Osteoblast (primary cell): ENCODE measurements at regions not wholly inside any gene's neighbourhood (a gene's known extent, or its start where the extent isn't known, plus 50 kb on each side); places are given as distances from the start of the nearest gene placed in this dataset.

ENCODE experiments used
- DNase-seq: peaks from one replicate; pipeline ENCODE4 v3.0.0; 2011; ENCODE audit warnings: low spot score, mixed read lengths; ENCODE audit not compliant: insufficient read length; ENCODE audit errors: missing footprints
- H2AFZ ChIP-seq: 2 replicates; pipeline ENCODE4 v1.6.0; 2011; ENCODE audit warnings: mild to moderate bottlenecking, low read length
- H3K27ac ChIP-seq: 2 replicates; pipeline ENCODE4 v1.5.1; 2011; ENCODE audit warnings: mild to moderate bottlenecking, low read depth, low read length, moderate library complexity
- H3K27me3 ChIP-seq: 2 replicates; pipeline ENCODE4 v1.6.0; 2012; ENCODE audit warnings: mild to moderate bottlenecking, control low read depth, inconsistent platforms, low read length, moderate library complexity; ENCODE audit not compliant: insufficient read depth
- H3K36me3 ChIP-seq: 2 replicates; pipeline ENCODE4 v1.5.1; 2011; ENCODE audit warnings: mild to moderate bottlenecking, low read length, control low read depth, moderate library complexity; ENCODE audit not compliant: insufficient read depth
- H3K4me1 ChIP-seq: 2 replicates; pipeline ENCODE4 v1.5.1; 2011; ENCODE audit warnings: mild to moderate bottlenecking, low read length, control low read depth, moderate library complexity; ENCODE audit not compliant: insufficient read depth
- H3K4me2 ChIP-seq: 2 replicates; pipeline ENCODE4 v1.6.0; 2011; ENCODE audit warnings: mild to moderate bottlenecking, low read length; ENCODE audit not compliant: insufficient read depth
- H3K4me3 ChIP-seq: fragments of 200-600 bp; sonication (generic); 3 replicates; pipeline ENCODE4 v1.5.1; 2012; ENCODE audit warnings: mild to moderate bottlenecking, low read length, inconsistent platforms; ENCODE audit not compliant: insufficient read depth
- H3K79me2 ChIP-seq: 2 replicates; pipeline ENCODE4 v1.6.0; 2012; ENCODE audit warnings: mild to moderate bottlenecking, low read length, control low read depth, inconsistent platforms; ENCODE audit not compliant: insufficient read depth
- H3K9me3 ChIP-seq: 2 replicates; pipeline ENCODE4 v1.5.1; 2011; ENCODE audit warnings: low read depth, low read length, control low read depth
- H4K20me1 ChIP-seq: 2 replicates; pipeline ENCODE4 v1.6.0; 2012; ENCODE audit warnings: mild to moderate bottlenecking, low read length, control low read depth; ENCODE audit not compliant: insufficient read depth
- CTCF ChIP-seq: IDR thresholded peaks from 2 replicates; pipeline ENCODE4 v1.5.1; 2011; ENCODE audit warnings: mild to moderate bottlenecking, low read depth, low read length, moderate library complexity; ENCODE audit errors: extremely low read depth

- TF ChIP-seq CTCF: no peak
- Histone ChIP-seq H3K4me1 (no peaks in the 10 kb centered on the region), H4K20me1 (no peaks in the 10 kb centered on the region), H3K9me3 (no peaks in the 10 kb centered on the region), H3K36me3 (no peaks in the 10 kb centered on the region), H3K4me3 (no peak overlapping the region), H3K27me3 (no peaks in the 10 kb centered on the region), H3K4me2 (no peak overlapping the region), H3K27ac (no peak overlapping the region), H3K79me2 (no peaks in the 10 kb centered on the region), H2AFZ (no peak overlapping the region)
- DNase-seq: no peak
Measured at GRCh38 chr3:164341086-164341485, 737.2 kb downstream of the SI start.

- DNase-seq: no peak
- no peaks in the 10 kb centered on the region for H3K79me2 ChIP-seq
- H3K4me2 ChIP-seq: no peak overlapping the region
- H3K27me3 ChIP-seq: no peaks in the 10 kb centered on the region
- H3K4me1 ChIP-seq: no peaks in the 10 kb centered on the region
- no peak overlapping the region for H2AFZ ChIP-seq
- H3K9me3 ChIP-seq: no peaks in the 10 kb centered on the region
- no peaks in the 10 kb centered on the region for H4K20me1 ChIP-seq
- TF ChIP-seq CTCF: no peak
- no peak overlapping the region for H3K27ac ChIP-seq
- no peaks in the 10 kb centered on the region for H3K36me3 ChIP-seq
- no peak overlapping the region for H3K4me3 ChIP-seq
Measured at GRCh38 chr3:164340273-164340672, 738.0 kb downstream of the SI start.

GRCh38 chr3:164332831-164333802, 745.2 kb downstream of the SI start:
- DNase-seq: no peak
- Histone ChIP-seq H3K4me2 (no peak overlapping the region), H3K27me3 (no peaks in the 10 kb centered on the region), H3K9me3 (no peaks in the 10 kb centered on the region), H3K27ac (no peak overlapping the region), H3K36me3 (no peaks in the 10 kb centered on the region), H3K4me3 (no peak overlapping the region), H3K79me2 (no peaks in the 10 kb centered on the region), H3K4me1 (no peaks in the 10 kb centered on the region), H2AFZ (no peak overlapping the region), H4K20me1 (no peaks in the 10 kb centered on the region)
- no peak for TF ChIP-seq CTCF

GRCh38 chr3:164326714-164327113, 751.6 kb downstream of the SI start:
- no peaks in the 10 kb centered on the region for H3K9me3 ChIP-seq
- DNase-seq: no peak
- no peak overlapping the region for H2AFZ ChIP-seq
- no peak overlapping the region for H3K4me3 ChIP-seq
- H4K20me1 ChIP-seq: no peaks in the 10 kb centered on the region
- no peaks in the 10 kb centered on the region for H3K27me3 ChIP-seq
- no peaks in the 10 kb centered on the region for H3K4me1 ChIP-seq
- TF ChIP-seq CTCF: no peak
- H3K79me2 ChIP-seq: no peaks in the 10 kb centered on the region
- no peak overlapping the region for H3K4me2 ChIP-seq
- H3K36me3 ChIP-seq: no peaks in the 10 kb centered on the region
- no peak overlapping the region for H3K27ac ChIP-seq
